ENCODE measurements at regions not wholly inside any gene's neighbourhood (a gene's known extent, or its start where the extent isn't known, plus 50 kb on each side); places are given as distances from the start of the nearest gene placed in this dataset.

DNA sequence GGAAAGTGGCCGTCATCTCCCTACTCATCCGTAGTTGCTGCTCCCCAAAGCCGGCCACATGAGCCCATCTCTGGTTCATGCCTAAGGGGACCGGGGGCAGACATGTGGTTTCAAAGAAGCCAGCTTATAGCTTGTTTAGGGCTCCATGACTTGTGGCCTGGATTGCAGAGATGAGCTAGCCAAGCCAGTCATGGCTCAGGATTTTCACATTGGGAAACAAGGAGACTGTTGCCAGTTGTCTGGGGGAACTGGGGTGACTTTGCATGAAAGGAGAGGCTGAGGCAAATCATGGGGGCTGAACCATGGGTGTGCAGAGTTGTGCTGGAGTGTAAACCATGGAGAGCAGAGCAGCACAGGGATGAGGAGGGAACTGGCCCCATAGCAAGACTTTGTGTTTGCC, 183.0 kb upstream of the APCDD1 start:
- no peaks in the 10 kb centered on the region for H3K4me1 ChIP-seq (replicated peaks; ENCODE audit: insufficient read depth)
- ChIA-PET POLR2A (ENCODE audit: unreplicated experiment) (no interaction called here), CTCF (no interaction called here)
- no peak overlapping the region for H3K4me3 ChIP-seq
- no peak overlapping the region for H3K27ac ChIP-seq
- H4K20me1 ChIP-seq (ENCODE audit: insufficient read depth), result no peaks in the 10 kb centered on the region
- no peak for TF ChIP-seq EZH2 (IDR thresholded peaks at IDR 0.05; ENCODE audit: low read depth)
- TF ChIP-seq, protein P1, sequence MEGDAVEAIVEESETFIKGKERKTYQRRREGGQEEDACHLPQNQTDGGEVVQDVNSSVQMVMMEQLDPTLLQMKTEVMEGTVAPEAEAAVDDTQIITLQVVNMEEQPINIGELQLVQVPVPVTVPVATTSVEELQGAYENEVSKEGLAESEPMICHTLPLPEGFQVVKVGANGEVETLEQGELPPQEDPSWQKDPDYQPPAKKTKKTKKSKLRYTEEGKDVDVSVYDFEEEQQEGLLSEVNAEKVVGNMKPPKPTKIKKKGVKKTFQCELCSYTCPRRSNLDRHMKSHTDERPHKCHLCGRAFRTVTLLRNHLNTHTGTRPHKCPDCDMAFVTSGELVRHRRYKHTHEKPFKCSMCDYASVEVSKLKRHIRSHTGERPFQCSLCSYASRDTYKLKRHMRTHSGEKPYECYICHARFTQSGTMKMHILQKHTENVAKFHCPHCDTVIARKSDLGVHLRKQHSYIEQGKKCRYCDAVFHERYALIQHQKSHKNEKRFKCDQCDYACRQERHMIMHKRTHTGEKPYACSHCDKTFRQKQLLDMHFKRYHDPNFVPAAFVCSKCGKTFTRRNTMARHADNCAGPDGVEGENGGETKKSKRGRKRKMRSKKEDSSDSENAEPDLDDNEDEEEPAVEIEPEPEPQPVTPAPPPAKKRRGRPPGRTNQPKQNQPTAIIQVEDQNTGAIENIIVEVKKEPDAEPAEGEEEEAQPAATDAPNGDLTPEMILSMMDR (conservative IDR thresholded peaks at IDR 0.05), result no peak
- no peaks in the 10 kb centered on the region for H3F3A ChIP-seq (ENCODE audit: insufficient read depth, low read depth)
- no peaks in the 10 kb centered on the region for H3K79me2 ChIP-seq (ENCODE audit: low read depth)
- no peaks in the 10 kb centered on the region for H3K9me2 ChIP-seq (ENCODE audit: insufficient read depth)
- no peaks in the 10 kb centered on the region for H3K36me3 ChIP-seq (ENCODE audit: low read depth)
- DNase-seq, result no peak
- BruUV-seq (replicated peaks), result no TSS peak
- no peaks in the 10 kb centered on the region for H3K9me3 ChIP-seq (ENCODE audit: insufficient read depth, low read depth)
- H3K4me2 ChIP-seq, result no peak overlapping the region
- H3K27me3 ChIP-seq (ENCODE audit: insufficient read depth, low read depth), result no peaks in the 10 kb centered on the region
- no peak overlapping the region for H2AFZ ChIP-seq
- intact Hi-C loops (cut with micrococcal nuclease; ENCODE audit: unreplicated experiment), result no loop called here

GRCh38 chr18:10274301-10274700, 180.1 kb upstream of the APCDD1 start:
- H3K27ac ChIP-seq, result no peak overlapping the region
- intact Hi-C loops (cut with micrococcal nuclease; ENCODE audit: unreplicated experiment), result no loop called here
- no peak overlapping the region for H2AFZ ChIP-seq
- no TSS peak for BruUV-seq (replicated peaks)
- H3K4me1 ChIP-seq (replicated peaks; ENCODE audit: insufficient read depth), result no peaks in the 10 kb centered on the region
- TF ChIP-seq, protein P1 (conservative IDR thresholded peaks at IDR 0.05), result no peak
- no peak for TF ChIP-seq EZH2 (IDR thresholded peaks at IDR 0.05; ENCODE audit: low read depth)
- no peak overlapping the region for H3K4me3 ChIP-seq
- H3K4me2 ChIP-seq, result no peak overlapping the region
- no peaks in the 10 kb centered on the region for H3K9me2 ChIP-seq (ENCODE audit: insufficient read depth)
- H3K79me2 ChIP-seq (ENCODE audit: low read depth), result no peaks in the 10 kb centered on the region
- CTCF ChIA-PET, result no interaction called here
- H3K27me3 ChIP-seq (ENCODE audit: insufficient read depth, low read depth), result no peaks in the 10 kb centered on the region
- no peaks in the 10 kb centered on the region for H3K9me3 ChIP-seq (ENCODE audit: insufficient read depth, low read depth)
- no peaks in the 10 kb centered on the region for H3F3A ChIP-seq (ENCODE audit: insufficient read depth, low read depth)
- POLR2A ChIA-PET (ENCODE audit: unreplicated experiment), result no interaction called here
- DNase-seq, result no peak
- no peaks in the 10 kb centered on the region for H3K36me3 ChIP-seq (ENCODE audit: low read depth)
- no peaks in the 10 kb centered on the region for H4K20me1 ChIP-seq (ENCODE audit: insufficient read depth)

DNA sequence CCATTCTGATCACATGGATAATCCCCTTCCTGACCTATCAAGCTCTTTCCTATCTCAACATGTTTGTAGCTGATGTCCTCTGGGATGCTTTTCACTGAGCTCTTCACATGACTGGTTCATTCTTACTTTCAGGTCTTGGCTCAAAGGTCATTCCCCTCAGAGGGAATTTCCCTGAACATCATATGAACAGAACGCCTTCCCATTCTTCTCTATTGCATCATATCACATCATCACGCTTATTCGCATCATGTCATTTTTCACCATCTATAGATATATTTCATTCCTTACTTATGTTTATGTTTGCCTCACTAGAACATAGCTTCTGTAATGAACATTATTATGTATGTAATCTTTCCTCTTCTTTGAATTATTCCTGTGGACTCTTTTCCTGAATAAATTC, 178.9 kb upstream of the APCDD1 start:
- H3K27me3 ChIP-seq (ENCODE audit: insufficient read depth, low read depth), result no peaks in the 10 kb centered on the region
- no peaks in the 10 kb centered on the region for H3K4me1 ChIP-seq (replicated peaks; ENCODE audit: insufficient read depth)
- no peaks in the 10 kb centered on the region for H3K79me2 ChIP-seq (ENCODE audit: low read depth)
- DNase-seq, result no peak
- ChIA-PET CTCF (no interaction called here), POLR2A (ENCODE audit: unreplicated experiment) (no interaction called here)
- TF ChIP-seq, protein P1 (conservative IDR thresholded peaks at IDR 0.05), result no peak
- TF ChIP-seq EZH2 (IDR thresholded peaks at IDR 0.05; ENCODE audit: low read depth), result no peak
- H3K4me3 ChIP-seq, result no peak overlapping the region
- H4K20me1 ChIP-seq (ENCODE audit: insufficient read depth), result no peaks in the 10 kb centered on the region
- no peak overlapping the region for H2AFZ ChIP-seq
- no peak overlapping the region for H3K27ac ChIP-seq
- intact Hi-C loops (cut with micrococcal nuclease; ENCODE audit: unreplicated experiment), result no loop called here
- H3K9me2 ChIP-seq (ENCODE audit: insufficient read depth), result no peaks in the 10 kb centered on the region
- no peaks in the 10 kb centered on the region for H3K9me3 ChIP-seq (ENCODE audit: insufficient read depth, low read depth)
- H3K4me2 ChIP-seq, result no peak overlapping the region
- no peaks in the 10 kb centered on the region for H3K36me3 ChIP-seq (ENCODE audit: low read depth)
- H3F3A ChIP-seq (ENCODE audit: insufficient read depth, low read depth), result no peaks in the 10 kb centered on the region
- BruUV-seq (replicated peaks), result no TSS peak
